GM23338 (cell line): ENCODE measurements at regions not wholly inside any gene's neighbourhood (a gene's known extent, or its start where the extent isn't known, plus 50 kb on each side); places are given as distances from the start of the nearest gene placed in this dataset.

ENCODE experiments used
- CREB1 ChIP-seq: fragments of 250-450 bp; sonication (Bioruptor Pico); IDR thresholded peaks from 2 replicates; pipeline ENCODE4 v1.5.0; 2020; ENCODE audit warnings: low read depth, mild to moderate bottlenecking, moderate library complexity
- EZH2 ChIP-seq: fragments of 200-600 bp; sonication (generic); IDR thresholded peaks from one replicate; pipeline ENCODE4 v1.8.0; 2017; ENCODE audit warnings: antibody characterized with exemption, mild to moderate bottlenecking, low read depth; ENCODE audit not compliant: unreplicated experiment
- EZH2phosphoT487 ChIP-seq: fragments of 200-600 bp; sonication (generic); IDR thresholded peaks from one replicate; pipeline ENCODE4 v1.8.1; 2018; ENCODE audit warnings: antibody characterized with exemption; ENCODE audit not compliant: unreplicated experiment
- JUNB ChIP-seq: IDR thresholded peaks from one replicate; pipeline ENCODE4 v1.6.1; 2016; ENCODE audit warnings: antibody characterized with exemption; ENCODE audit not compliant: unreplicated experiment
- REST ChIP-seq: IDR thresholded peaks from one replicate; pipeline ENCODE4 v1.6.1; 2018; ENCODE audit warnings: antibody characterized with exemption; ENCODE audit not compliant: unreplicated experiment
- ZNF331 ChIP-seq: fragments of 250-450 bp; sonication (Bioruptor Pico); IDR thresholded peaks from 2 replicates; pipeline ENCODE4 v1.5.0; 2020; ENCODE audit warnings: low read depth, mild to moderate bottlenecking, moderate library complexity
- TF ChIP-seq, protein P1 (sequence below): fragments of 250-450 bp; sonication (Bioruptor Pico); IDR thresholded peaks from 2 replicates; pipeline ENCODE4 v1.5.0; 2020; ENCODE audit warnings: mild to moderate bottlenecking, moderate library complexity
- TF ChIP-seq, protein P2 (sequence below), 2 experiments: fragments of 200-600 bp in 1 of 2; sonication (generic) in 1 of 2; conservative IDR thresholded peaks; 2 replicates each; pipeline versions ENCODE4 v1.5.1 to v1.6.1; 2016 to 2017; ENCODE audit warnings: antibody characterized with exemption in 2 of 2, low read depth in 2 of 2, mild to moderate bottlenecking in 2 of 2, moderate library complexity in 1 of 2

GRCh38 chr11:69997352-69997751, 80.8 kb upstream of the ANO1 start (continued):
- TF ChIP-seq, protein P1, sequence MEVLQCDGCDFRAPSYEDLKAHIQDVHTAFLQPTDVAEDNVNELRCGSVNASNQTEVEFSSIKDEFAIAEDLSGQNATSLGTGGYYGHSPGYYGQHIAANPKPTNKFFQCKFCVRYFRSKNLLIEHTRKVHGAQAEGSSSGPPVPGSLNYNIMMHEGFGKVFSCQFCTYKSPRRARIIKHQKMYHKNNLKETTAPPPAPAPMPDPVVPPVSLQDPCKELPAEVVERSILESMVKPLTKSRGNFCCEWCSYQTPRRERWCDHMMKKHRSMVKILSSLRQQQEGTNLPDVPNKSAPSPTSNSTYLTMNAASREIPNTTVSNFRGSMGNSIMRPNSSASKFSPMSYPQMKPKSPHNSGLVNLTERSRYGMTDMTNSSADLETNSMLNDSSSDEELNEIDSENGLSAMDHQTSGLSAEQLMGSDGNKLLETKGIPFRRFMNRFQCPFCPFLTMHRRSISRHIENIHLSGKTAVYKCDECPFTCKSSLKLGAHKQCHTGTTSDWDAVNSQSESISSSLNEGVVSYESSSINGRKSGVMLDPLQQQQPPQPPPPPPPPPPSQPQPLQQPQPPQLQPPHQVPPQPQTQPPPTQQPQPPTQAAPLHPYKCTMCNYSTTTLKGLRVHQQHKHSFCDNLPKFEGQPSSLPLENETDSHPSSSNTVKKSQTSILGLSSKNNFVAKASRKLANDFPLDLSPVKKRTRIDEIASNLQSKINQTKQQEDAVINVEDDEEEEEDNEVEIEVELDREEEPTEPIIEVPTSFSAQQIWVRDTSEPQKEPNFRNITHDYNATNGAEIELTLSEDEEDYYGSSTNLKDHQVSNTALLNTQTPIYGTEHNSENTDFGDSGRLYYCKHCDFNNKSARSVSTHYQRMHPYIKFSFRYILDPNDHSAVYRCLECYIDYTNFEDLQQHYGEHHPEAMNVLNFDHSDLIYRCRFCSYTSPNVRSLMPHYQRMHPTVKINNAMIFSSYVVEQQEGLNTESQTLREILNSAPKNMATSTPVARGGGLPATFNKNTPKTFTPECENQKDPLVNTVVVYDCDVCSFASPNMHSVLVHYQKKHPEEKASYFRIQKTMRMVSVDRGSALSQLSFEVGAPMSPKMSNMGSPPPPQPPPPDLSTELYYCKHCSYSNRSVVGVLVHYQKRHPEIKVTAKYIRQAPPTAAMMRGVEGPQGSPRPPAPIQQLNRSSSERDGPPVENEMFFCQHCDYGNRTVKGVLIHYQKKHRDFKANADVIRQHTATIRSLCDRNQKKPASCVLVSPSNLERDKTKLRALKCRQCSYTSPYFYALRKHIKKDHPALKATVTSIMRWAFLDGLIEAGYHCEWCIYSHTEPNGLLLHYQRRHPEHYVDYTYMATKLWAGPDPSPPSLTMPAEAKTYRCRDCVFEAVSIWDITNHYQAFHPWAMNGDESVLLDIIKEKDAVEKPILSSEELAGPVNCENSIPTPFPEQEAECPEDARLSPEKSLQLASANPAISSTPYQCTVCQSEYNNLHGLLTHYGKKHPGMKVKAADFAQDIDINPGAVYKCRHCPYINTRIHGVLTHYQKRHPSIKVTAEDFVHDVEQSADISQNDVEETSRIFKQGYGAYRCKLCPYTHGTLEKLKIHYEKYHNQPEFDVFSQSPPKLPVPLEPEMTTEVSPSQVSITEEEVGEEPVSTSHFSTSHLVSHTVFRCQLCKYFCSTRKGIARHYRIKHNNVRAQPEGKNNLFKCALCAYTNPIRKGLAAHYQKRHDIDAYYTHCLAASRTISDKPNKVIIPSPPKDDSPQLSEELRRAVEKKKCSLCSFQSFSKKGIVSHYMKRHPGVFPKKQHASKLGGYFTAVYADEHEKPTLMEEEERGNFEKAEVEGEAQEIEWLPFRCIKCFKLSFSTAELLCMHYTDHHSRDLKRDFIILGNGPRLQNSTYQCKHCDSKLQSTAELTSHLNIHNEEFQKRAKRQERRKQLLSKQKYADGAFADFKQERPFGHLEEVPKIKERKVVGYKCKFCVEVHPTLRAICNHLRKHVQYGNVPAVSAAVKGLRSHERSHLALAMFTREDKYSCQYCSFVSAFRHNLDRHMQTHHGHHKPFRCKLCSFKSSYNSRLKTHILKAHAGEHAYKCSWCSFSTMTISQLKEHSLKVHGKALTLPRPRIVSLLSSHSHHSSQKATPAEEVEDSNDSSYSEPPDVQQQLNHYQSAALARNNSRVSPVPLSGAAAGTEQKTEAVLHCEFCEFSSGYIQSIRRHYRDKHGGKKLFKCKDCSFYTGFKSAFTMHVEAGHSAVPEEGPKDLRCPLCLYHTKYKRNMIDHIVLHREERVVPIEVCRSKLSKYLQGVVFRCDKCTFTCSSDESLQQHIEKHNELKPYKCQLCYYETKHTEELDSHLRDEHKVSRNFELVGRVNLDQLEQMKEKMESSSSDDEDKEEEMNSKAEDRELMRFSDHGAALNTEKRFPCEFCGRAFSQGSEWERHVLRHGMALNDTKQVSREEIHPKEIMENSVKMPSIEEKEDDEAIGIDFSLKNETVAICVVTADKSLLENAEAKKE (CRISPR knock-in tag), result no peak
- TF ChIP-seq REST, result no peak
- TF ChIP-seq ZNF331 (CRISPR knock-in tag), result no peak
- no peak for TF ChIP-seq CREB1 (CRISPR knock-in tag)
- TF ChIP-seq EZH2phosphoT487, result no peak
- no peak for TF ChIP-seq JUNB
- no peak for TF ChIP-seq EZH2
- TF ChIP-seq, protein P2, sequence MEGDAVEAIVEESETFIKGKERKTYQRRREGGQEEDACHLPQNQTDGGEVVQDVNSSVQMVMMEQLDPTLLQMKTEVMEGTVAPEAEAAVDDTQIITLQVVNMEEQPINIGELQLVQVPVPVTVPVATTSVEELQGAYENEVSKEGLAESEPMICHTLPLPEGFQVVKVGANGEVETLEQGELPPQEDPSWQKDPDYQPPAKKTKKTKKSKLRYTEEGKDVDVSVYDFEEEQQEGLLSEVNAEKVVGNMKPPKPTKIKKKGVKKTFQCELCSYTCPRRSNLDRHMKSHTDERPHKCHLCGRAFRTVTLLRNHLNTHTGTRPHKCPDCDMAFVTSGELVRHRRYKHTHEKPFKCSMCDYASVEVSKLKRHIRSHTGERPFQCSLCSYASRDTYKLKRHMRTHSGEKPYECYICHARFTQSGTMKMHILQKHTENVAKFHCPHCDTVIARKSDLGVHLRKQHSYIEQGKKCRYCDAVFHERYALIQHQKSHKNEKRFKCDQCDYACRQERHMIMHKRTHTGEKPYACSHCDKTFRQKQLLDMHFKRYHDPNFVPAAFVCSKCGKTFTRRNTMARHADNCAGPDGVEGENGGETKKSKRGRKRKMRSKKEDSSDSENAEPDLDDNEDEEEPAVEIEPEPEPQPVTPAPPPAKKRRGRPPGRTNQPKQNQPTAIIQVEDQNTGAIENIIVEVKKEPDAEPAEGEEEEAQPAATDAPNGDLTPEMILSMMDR (conservative IDR thresholded peaks at IDR 0.05; ENCODE audit: low read depth in 2 of 2), result no peak
